ENCODE measurements at regions not wholly inside any gene's neighbourhood (a gene's known extent, or its start where the extent isn't known, plus 50 kb on each side); places are given as distances from the start of the nearest gene placed in this dataset.
"Not testable (repeated sequence)": the region's sequence is repeated elsewhere in the genome, so short reads cannot be mapped to it uniquely, and the experiment has no call there.

- TF ChIP-seq CTCF (conservative IDR thresholded peaks at IDR 0.05), result no peak
- no peak overlapping the region for H3K27ac ChIP-seq
Observed at GRCh38 chr2:44060990-44061389, 65.2 kb upstream of the LRPPRC start.

DNA sequence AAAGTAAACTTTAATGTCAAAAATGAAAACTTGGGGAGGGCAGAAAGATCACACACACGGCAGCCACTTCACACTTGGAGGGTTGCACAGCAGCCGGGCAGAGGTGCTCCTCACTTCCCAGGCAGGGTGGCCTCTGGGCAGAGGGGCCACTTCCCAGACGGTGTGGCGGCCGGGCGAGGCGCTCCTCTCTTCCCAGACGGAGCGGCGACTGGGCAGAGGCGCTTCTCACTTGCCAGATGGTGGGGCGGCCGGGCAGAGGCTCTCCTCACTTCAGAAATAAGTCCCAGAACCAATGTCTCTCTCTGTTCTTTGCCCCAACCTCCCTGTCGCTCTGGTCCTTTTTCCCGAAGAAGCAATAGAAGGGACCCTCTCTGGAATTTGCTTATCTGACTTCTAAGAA is 65.7 kb upstream of the LRPPRC start:
- no peak for TF ChIP-seq CTCF (conservative IDR thresholded peaks at IDR 0.05)
- H3K27ac ChIP-seq, result no peak overlapping the region

GRCh38 chr2:44061876-44062275 is 66.1 kb upstream of the LRPPRC start:
- H3K27ac ChIP-seq, result no peak overlapping the region
- no peak for TF ChIP-seq CTCF (conservative IDR thresholded peaks at IDR 0.05)

- no peak overlapping the region for H3K27ac ChIP-seq
- no peak for TF ChIP-seq CTCF (conservative IDR thresholded peaks at IDR 0.05)
Observed at GRCh38 chr2:44063033-44063432, 67.2 kb upstream of the LRPPRC start.

DNA sequence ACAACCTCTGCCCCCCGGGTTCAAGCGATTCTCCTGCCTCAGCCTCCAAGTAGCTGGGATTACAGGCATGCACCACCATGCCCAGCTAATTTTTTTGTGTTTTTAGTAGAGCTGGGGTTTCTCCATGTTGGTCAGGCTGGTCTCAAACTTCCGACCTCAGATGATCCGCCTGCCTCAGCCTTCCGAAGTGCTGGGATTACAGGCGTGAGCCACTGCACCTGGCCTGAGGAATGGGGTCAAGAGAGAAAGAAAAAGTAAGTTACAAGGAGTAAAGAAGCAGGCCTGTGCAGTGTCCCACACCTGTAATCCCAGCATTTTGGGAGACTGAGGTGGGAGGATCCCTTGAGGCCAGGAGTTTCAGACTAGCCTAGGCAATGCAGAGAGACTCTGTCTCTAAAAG is 68.5 kb upstream of the LRPPRC start:
- H3K27ac ChIP-seq, result not testable (repeated sequence)

- H3K27ac ChIP-seq, result not testable (repeated sequence)
Observed at GRCh38 chr2:44067012-44067790, 71.4 kb upstream of the LRPPRC start.

DNA sequence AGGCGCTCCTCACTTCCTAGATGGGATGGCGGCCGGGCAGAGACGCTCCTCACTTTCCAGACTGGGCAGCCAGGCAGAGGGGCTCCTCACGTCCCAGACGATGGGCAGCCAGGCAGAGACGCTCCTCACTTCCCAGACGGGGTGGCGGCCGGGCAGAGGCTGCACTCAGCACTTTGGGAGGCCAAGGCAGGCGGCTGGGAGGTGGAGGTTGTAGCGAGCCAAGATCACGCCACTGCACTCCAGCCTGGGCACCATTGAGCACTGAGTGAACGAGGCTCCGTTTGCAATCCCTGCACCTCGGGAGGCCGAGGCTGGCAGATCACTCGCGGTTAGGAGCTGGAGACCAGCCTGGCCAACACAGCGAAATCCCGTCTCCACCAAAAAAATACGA is 72.0 kb upstream of the LRPPRC start:
- H3K27ac ChIP-seq, result not testable (repeated sequence)

- no peak for TF ChIP-seq CTCF (conservative IDR thresholded peaks at IDR 0.05)
- H3K27ac ChIP-seq, result no peak overlapping the region
Observed at GRCh38 chr2:44071454-44072046, 75.8 kb upstream of the LRPPRC start.

- H3K27ac ChIP-seq, result not testable (repeated sequence)
Observed at GRCh38 chr2:44073667-44074066, 77.9 kb upstream of the LRPPRC start.

DNA sequence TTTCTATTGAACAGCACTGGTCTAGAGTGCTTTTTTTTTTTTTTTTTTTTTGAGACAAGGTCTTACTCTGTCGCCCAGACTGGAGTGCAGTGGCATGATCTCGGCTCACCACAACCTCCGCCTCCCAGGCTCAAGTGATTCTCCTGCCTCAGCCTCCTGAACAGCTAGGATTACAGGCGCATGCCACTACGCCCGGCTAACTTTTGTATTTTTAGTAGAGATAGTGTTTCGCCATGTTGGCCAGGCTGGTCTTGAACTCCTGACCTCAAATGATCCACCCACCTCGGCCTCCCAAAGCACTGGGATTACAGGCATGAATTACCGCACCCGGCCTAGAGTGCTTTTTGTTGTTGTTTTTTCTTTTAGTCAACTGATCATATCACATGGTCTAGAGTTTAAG is 79.0 kb upstream of the LRPPRC start:
- H3K27ac ChIP-seq, result not testable (repeated sequence)

All from VCaP (cell line).